ENCODE measurements at regions not wholly inside any gene's neighbourhood (a gene's known extent, or its start where the extent isn't known, plus 50 kb on each side); places are given as distances from the start of the nearest gene placed in this dataset.

DNA sequence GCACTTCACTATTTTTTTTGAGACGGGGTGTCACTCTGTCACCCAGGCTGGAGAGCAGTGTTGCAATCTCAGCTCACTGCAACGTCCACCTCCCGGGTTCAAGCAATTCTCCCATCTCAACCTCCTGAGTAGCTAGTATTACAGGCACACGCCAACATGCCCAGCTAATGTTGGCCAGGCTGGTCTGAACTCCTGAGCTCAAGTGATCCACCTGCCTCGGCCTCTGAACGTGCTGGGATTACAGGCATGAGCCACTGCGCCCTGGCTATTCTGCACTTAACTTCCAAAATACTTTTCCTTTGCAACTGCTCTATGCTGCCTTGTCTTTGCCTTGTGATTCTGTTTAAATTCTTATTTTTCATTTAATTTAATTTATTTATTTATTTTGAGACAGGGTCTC is 67.0 kb upstream of the ZNF479 start:
- no peaks in the 10 kb centered on the region for H3K9me1 ChIP-seq (replicated peaks; ENCODE audit: control insufficient read depth, extremely low read depth, insufficient read depth, low read length)
- H3K27me3 ChIP-seq (ENCODE audit: control insufficient read depth in 2 of 2, insufficient read depth in 2 of 2, low read length in 2 of 2): no peaks in the 10 kb centered on the region
- DNase-seq (ENCODE audit: low read depth, low spot score): no peak
- no peak overlapping the region for H2AFZ ChIP-seq (ENCODE audit: low read depth, low read length)
- no peaks in the 10 kb centered on the region for H3K36me3 ChIP-seq (ENCODE audit: control insufficient read depth in 2 of 2, extremely low read depth in 1 of 2, insufficient read depth in 2 of 2, low read length in 2 of 2)
- H3K79me2 ChIP-seq (ENCODE audit: control insufficient read depth, insufficient read depth, low read length): no peaks in the 10 kb centered on the region
- no peaks in the 10 kb centered on the region for H3K4me1 ChIP-seq (ENCODE audit: control insufficient read depth, extremely low read depth, insufficient read depth, low read length)
- H3K4me2 ChIP-seq (ENCODE audit: insufficient read depth, low read length): no peak overlapping the region
- dilution Hi-C loops (cut with MboI; ENCODE audit: extremely low pct_ligation_motif_present, low sequenced_read_pairs): no loop called here
- TF ChIP-seq POLR2AphosphoS5 (IDR thresholded peaks at IDR 0.05; ENCODE audit: insufficient read depth, low read depth, low read length) (no peak), JUN (IDR thresholded peaks at IDR 0.05; ENCODE audit: borderline replicate concordance, insufficient read depth, insufficient read length, low read depth) (no peak), EZH2 (IDR thresholded peaks at IDR 0.05; ENCODE audit: borderline replicate concordance, low read depth, low read length, severe bottlenecking) (no peak), GATA2 (IDR thresholded peaks at IDR 0.05; ENCODE audit: insufficient read depth, insufficient read length, low read depth, low read length) (no peak), POLR2A (IDR thresholded peaks at IDR 0.05; ENCODE audit: low read depth, low read length) (no peak), FOS (IDR thresholded peaks at IDR 0.05; ENCODE audit: borderline replicate concordance, insufficient read depth, low read length) (no peak)
- BruUV-seq (replicated peaks): no TSS peak
- intact Hi-C loops (cut with micrococcal nuclease): no loop called here
- FAIRE-seq: no peak
- H4K20me1 ChIP-seq (replicated peaks; ENCODE audit: control insufficient read depth, extremely low read depth, insufficient read depth, low read length): no peaks in the 10 kb centered on the region
- ChIA-PET CTCF (no interaction called here), POLR2A (no interaction called here)
- peaks cover 2% of the 10 kb centered on the region for H3K9me3 ChIP-seq (replicated peaks; ENCODE audit: control insufficient read depth, insufficient read depth, low read length)
- H3K4me3 ChIP-seq (replicated peaks in 1 of 3; ENCODE audit: insufficient read depth in 1 of 3, low read depth in 1 of 3, low read length in 3 of 3): no peak overlapping the region
- H3K27ac ChIP-seq (ENCODE audit: insufficient read depth, low read depth, low read length): no peak overlapping the region
- no peak overlapping the region for H3K9ac ChIP-seq (replicated peaks; ENCODE audit: extremely low read depth, insufficient read depth, low read length)

DNA sequence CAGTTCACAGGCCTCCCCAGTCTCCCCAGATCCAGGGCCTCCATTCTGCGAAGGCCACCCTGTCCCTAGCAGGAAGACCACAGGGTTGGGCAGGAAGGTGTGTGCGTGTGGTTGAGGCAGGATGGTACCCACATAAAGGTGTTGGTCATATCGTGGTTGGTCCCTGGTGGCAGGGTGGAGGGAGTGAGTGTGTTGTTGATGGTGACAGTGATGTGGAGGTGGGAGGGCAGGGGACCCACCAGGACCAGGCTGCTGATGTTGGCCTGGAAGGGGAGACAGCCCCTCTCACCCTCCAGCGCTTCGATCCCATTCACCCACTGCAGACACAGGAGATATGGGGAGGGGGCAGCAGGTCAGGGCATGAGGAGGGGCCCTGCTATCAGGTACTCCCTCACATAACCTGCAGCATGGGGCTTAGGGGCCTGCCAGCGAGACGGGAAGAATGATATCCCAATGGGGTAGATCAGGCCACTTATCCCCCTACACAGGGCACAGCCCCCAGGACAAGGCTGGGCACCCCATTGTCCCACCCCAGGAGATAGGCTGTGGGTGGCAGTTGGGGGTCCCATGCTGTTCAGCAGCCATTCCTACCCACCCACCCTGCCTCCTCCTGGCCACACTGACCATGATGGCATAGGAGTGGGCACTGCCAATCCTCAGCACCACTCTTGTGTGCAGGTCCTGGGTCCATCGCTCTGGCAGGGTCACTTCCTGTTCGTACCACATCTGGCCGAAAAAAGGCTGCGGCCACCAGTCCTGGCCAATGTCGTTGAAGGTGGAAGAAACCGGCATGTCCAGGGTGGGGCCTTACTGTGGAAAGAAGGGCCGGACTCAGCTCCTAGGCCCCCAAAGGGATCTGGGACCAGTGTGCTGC is 69.0 kb upstream of the ZNF479 start:
- ChIA-PET POLR2A (no interaction called here), CTCF (no interaction called here)
- H3K9ac ChIP-seq (replicated peaks; ENCODE audit: extremely low read depth, insufficient read depth, low read length): no peak overlapping the region
- no peaks in the 10 kb centered on the region for H3K36me3 ChIP-seq (ENCODE audit: control insufficient read depth in 2 of 2, extremely low read depth in 1 of 2, insufficient read depth in 2 of 2, low read length in 2 of 2)
- no peak overlapping the region for H2AFZ ChIP-seq (ENCODE audit: low read depth, low read length)
- intact Hi-C loops (cut with micrococcal nuclease) (no loop called here), dilution Hi-C loops (cut with MboI; ENCODE audit: extremely low pct_ligation_motif_present, low sequenced_read_pairs) (no loop called here)
- H3K4me1 ChIP-seq (ENCODE audit: control insufficient read depth, extremely low read depth, insufficient read depth, low read length): no peaks in the 10 kb centered on the region
- no peak overlapping the region for H3K27ac ChIP-seq (ENCODE audit: insufficient read depth, low read depth, low read length)
- no TSS peak for BruUV-seq (replicated peaks)
- no peaks in the 10 kb centered on the region for H3K27me3 ChIP-seq (ENCODE audit: control insufficient read depth in 2 of 2, insufficient read depth in 2 of 2, low read length in 2 of 2)
- H3K4me3 ChIP-seq (replicated peaks in 1 of 3; ENCODE audit: insufficient read depth in 1 of 3, low read depth in 1 of 3, low read length in 3 of 3): no peak overlapping the region
- no peak for FAIRE-seq
- no peaks in the 10 kb centered on the region for H3K9me1 ChIP-seq (replicated peaks; ENCODE audit: control insufficient read depth, extremely low read depth, insufficient read depth, low read length)
- DNase-seq (ENCODE audit: low read depth, low spot score): no peak
- H3K9me3 ChIP-seq (replicated peaks; ENCODE audit: control insufficient read depth, insufficient read depth, low read length): peaks cover 2% of the 10 kb centered on the region
- H3K79me2 ChIP-seq (ENCODE audit: control insufficient read depth, insufficient read depth, low read length): no peaks in the 10 kb centered on the region
- no peaks in the 10 kb centered on the region for H4K20me1 ChIP-seq (replicated peaks; ENCODE audit: control insufficient read depth, extremely low read depth, insufficient read depth, low read length)
- TF ChIP-seq, protein P1, sequence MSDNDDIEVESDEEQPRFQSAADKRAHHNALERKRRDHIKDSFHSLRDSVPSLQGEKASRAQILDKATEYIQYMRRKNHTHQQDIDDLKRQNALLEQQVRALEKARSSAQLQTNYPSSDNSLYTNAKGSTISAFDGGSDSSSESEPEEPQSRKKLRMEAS (IDR thresholded peaks at IDR 0.05; ENCODE audit: insufficient read depth, insufficient read length): no peak
- TF ChIP-seq MYC (IDR thresholded peaks at IDR 0.05; ENCODE audit: low read depth, low read length) (no peak), GATA2 (IDR thresholded peaks at IDR 0.05; ENCODE audit: insufficient read depth, insufficient read length, low read depth, low read length) (no peak), POLR2AphosphoS5 (IDR thresholded peaks at IDR 0.05; ENCODE audit: insufficient read depth, low read depth, low read length) (no peak), JUN (IDR thresholded peaks at IDR 0.05; ENCODE audit: borderline replicate concordance, insufficient read depth, insufficient read length, low read depth) (no peak), FOS (IDR thresholded peaks at IDR 0.05; ENCODE audit: borderline replicate concordance, insufficient read depth, low read length) (no peak), EZH2 (IDR thresholded peaks at IDR 0.05; ENCODE audit: borderline replicate concordance, low read depth, low read length, severe bottlenecking) (no peak), CTCF (IDR thresholded peaks at IDR 0.05; ENCODE audit: extremely low read depth in 1 of 2, insufficient read depth in 1 of 2, low read depth in 1 of 2, low read length in 2 of 2) (no peak), POLR2A (IDR thresholded peaks at IDR 0.05; ENCODE audit: low read depth, low read length) (no peak)
- H3K4me2 ChIP-seq (ENCODE audit: insufficient read depth, low read length): no peak overlapping the region

All from endothelial cell of umbilical vein (primary cell).